ENCODE measurements at regions not wholly inside any gene's neighbourhood (a gene's known extent, or its start where the extent isn't known, plus 50 kb on each side); places are given as distances from the start of the nearest gene placed in this dataset.

DNA sequence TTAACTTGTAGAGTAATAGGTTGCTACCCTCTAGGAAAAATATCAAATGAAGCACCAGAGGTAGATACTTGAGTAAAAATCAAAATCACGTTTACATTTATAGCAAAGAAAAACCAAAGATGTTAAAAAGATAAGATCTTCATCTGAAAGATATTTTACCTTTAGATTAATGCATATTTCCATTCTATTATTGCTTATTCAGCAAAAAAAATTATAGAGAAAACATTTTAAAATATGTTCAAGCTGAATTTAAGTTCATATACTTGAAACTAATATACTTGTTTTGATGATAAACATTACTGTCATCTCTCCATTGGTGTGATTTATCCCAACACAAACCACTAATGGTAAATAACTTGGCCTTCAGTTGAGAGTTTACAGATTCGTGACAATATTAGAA lies 422.3 kb downstream of the CAAP1 start:
- Mint-ChIP-seq H3K27me3 (ENCODE audit: low read depth) (no peaks in the 10 kb centered on the region), H3K4me1 (no peaks in the 10 kb centered on the region), H3K27ac (no peak overlapping the region), H3K36me3 (no peaks in the 10 kb centered on the region), H3K4me3 (no peak overlapping the region), H3K9me3 (peaks cover 5% of the 10 kb centered on the region)
- DNase-seq (ENCODE audit: low spot score), result no peak
- ChIA-PET CTCF (no interaction called here), POLR2A (no interaction called here)
- no peak for ATAC-seq
- no peak for TF ChIP-seq FOXJ3 (CRISPR knock-in tag; IDR thresholded peaks at IDR 0.05; ENCODE audit: borderline replicate concordance)
- no peak for TF ChIP-seq TP53 (CRISPR knock-in tag; IDR thresholded peaks at IDR 0.05)
- no peak for TF ChIP-seq ZNF219 (CRISPR knock-in tag; IDR thresholded peaks at IDR 0.05; ENCODE audit: borderline replicate concordance)
- TF ChIP-seq JUN (CRISPR knock-in tag; IDR thresholded peaks at IDR 0.05), result no peak
- TF ChIP-seq ZNF121 (CRISPR knock-in tag; IDR thresholded peaks at IDR 0.05), result no peak
- TF ChIP-seq TEAD4 (CRISPR knock-in tag; IDR thresholded peaks at IDR 0.05), result no peak
- TF ChIP-seq, protein P1, sequence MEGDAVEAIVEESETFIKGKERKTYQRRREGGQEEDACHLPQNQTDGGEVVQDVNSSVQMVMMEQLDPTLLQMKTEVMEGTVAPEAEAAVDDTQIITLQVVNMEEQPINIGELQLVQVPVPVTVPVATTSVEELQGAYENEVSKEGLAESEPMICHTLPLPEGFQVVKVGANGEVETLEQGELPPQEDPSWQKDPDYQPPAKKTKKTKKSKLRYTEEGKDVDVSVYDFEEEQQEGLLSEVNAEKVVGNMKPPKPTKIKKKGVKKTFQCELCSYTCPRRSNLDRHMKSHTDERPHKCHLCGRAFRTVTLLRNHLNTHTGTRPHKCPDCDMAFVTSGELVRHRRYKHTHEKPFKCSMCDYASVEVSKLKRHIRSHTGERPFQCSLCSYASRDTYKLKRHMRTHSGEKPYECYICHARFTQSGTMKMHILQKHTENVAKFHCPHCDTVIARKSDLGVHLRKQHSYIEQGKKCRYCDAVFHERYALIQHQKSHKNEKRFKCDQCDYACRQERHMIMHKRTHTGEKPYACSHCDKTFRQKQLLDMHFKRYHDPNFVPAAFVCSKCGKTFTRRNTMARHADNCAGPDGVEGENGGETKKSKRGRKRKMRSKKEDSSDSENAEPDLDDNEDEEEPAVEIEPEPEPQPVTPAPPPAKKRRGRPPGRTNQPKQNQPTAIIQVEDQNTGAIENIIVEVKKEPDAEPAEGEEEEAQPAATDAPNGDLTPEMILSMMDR (IDR thresholded peaks at IDR 0.05), result no peak
- TF ChIP-seq TCF7 (CRISPR knock-in tag; IDR thresholded peaks at IDR 0.05; ENCODE audit: low read depth), result no peak
- no peak for TF ChIP-seq NR1H2 (CRISPR knock-in tag; IDR thresholded peaks at IDR 0.05)
- TF ChIP-seq, protein P2, sequence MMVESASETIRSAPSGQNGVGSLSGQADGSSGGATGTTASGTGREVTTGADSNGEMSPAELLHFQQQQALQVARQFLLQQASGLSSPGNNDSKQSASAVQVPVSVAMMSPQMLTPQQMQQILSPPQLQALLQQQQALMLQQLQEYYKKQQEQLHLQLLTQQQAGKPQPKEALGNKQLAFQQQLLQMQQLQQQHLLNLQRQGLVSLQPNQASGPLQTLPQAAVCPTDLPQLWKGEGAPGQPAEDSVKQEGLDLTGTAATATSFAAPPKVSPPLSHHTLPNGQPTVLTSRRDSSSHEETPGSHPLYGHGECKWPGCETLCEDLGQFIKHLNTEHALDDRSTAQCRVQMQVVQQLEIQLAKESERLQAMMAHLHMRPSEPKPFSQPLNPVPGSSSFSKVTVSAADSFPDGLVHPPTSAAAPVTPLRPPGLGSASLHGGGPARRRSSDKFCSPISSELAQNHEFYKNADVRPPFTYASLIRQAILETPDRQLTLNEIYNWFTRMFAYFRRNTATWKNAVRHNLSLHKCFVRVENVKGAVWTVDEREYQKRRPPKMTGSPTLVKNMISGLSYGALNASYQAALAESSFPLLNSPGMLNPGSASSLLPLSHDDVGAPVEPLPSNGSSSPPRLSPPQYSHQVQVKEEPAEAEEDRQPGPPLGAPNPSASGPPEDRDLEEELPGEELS (CRISPR knock-in tag; IDR thresholded peaks at IDR 0.05), result no peak
- TF ChIP-seq ELF4 (CRISPR knock-in tag; IDR thresholded peaks at IDR 0.05; ENCODE audit: low read depth), result no peak
- TF ChIP-seq, protein P3, sequence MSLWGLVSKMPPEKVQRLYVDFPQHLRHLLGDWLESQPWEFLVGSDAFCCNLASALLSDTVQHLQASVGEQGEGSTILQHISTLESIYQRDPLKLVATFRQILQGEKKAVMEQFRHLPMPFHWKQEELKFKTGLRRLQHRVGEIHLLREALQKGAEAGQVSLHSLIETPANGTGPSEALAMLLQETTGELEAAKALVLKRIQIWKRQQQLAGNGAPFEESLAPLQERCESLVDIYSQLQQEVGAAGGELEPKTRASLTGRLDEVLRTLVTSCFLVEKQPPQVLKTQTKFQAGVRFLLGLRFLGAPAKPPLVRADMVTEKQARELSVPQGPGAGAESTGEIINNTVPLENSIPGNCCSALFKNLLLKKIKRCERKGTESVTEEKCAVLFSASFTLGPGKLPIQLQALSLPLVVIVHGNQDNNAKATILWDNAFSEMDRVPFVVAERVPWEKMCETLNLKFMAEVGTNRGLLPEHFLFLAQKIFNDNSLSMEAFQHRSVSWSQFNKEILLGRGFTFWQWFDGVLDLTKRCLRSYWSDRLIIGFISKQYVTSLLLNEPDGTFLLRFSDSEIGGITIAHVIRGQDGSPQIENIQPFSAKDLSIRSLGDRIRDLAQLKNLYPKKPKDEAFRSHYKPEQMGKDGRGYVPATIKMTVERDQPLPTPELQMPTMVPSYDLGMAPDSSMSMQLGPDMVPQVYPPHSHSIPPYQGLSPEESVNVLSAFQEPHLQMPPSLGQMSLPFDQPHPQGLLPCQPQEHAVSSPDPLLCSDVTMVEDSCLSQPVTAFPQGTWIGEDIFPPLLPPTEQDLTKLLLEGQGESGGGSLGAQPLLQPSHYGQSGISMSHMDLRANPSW (CRISPR knock-in tag; conservative IDR thresholded peaks at IDR 0.05; ENCODE audit: low read depth), result no peak
- TF ChIP-seq ZNF138 (CRISPR knock-in tag; conservative IDR thresholded peaks at IDR 0.05), result no peak
- TF ChIP-seq, protein P4, sequence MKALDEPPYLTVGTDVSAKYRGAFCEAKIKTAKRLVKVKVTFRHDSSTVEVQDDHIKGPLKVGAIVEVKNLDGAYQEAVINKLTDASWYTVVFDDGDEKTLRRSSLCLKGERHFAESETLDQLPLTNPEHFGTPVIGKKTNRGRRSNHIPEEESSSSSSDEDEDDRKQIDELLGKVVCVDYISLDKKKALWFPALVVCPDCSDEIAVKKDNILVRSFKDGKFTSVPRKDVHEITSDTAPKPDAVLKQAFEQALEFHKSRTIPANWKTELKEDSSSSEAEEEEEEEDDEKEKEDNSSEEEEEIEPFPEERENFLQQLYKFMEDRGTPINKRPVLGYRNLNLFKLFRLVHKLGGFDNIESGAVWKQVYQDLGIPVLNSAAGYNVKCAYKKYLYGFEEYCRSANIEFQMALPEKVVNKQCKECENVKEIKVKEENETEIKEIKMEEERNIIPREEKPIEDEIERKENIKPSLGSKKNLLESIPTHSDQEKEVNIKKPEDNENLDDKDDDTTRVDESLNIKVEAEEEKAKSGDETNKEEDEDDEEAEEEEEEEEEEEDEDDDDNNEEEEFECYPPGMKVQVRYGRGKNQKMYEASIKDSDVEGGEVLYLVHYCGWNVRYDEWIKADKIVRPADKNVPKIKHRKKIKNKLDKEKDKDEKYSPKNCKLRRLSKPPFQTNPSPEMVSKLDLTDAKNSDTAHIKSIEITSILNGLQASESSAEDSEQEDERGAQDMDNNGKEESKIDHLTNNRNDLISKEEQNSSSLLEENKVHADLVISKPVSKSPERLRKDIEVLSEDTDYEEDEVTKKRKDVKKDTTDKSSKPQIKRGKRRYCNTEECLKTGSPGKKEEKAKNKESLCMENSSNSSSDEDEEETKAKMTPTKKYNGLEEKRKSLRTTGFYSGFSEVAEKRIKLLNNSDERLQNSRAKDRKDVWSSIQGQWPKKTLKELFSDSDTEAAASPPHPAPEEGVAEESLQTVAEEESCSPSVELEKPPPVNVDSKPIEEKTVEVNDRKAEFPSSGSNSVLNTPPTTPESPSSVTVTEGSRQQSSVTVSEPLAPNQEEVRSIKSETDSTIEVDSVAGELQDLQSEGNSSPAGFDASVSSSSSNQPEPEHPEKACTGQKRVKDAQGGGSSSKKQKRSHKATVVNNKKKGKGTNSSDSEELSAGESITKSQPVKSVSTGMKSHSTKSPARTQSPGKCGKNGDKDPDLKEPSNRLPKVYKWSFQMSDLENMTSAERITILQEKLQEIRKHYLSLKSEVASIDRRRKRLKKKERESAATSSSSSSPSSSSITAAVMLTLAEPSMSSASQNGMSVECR (CRISPR knock-in tag; IDR thresholded peaks at IDR 0.05; ENCODE audit: borderline replicate concordance), result no peak
- TF ChIP-seq, protein P5, sequence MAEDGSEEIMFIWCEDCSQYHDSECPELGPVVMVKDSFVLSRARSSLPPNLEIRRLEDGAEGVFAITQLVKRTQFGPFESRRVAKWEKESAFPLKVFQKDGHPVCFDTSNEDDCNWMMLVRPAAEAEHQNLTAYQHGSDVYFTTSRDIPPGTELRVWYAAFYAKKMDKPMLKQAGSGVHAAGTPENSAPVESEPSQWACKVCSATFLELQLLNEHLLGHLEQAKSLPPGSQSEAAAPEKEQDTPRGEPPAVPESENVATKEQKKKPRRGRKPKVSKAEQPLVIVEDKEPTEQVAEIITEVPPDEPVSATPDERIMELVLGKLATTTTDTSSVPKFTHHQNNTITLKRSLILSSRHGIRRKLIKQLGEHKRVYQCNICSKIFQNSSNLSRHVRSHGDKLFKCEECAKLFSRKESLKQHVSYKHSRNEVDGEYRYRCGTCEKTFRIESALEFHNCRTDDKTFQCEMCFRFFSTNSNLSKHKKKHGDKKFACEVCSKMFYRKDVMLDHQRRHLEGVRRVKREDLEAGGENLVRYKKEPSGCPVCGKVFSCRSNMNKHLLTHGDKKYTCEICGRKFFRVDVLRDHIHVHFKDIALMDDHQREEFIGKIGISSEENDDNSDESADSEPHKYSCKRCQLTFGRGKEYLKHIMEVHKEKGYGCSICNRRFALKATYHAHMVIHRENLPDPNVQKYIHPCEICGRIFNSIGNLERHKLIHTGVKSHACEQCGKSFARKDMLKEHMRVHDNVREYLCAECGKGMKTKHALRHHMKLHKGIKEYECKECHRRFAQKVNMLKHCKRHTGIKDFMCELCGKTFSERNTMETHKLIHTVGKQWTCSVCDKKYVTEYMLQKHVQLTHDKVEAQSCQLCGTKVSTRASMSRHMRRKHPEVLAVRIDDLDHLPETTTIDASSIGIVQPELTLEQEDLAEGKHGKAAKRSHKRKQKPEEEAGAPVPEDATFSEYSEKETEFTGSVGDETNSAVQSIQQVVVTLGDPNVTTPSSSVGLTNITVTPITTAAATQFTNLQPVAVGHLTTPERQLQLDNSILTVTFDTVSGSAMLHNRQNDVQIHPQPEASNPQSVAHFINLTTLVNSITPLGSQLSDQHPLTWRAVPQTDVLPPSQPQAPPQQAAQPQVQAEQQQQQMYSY (CRISPR knock-in tag; IDR thresholded peaks at IDR 0.05), result no peak
- TF ChIP-seq PREB (CRISPR knock-in tag; IDR thresholded peaks at IDR 0.05; ENCODE audit: borderline replicate concordance), result no peak
- no peak for TF ChIP-seq SP1 (CRISPR knock-in tag; conservative IDR thresholded peaks at IDR 0.05)
